Hindlimb muscle (tissue), 1 donor: ENCODE measurements at regions not wholly inside any gene's neighbourhood (a gene's known extent, or its start where the extent isn't known, plus 50 kb on each side); places are given as distances from the start of the nearest gene placed in this dataset.
"Not testable (repeated sequence)": the region's sequence is repeated elsewhere in the genome, so short reads cannot be mapped to it uniquely, and the experiment has no call there.

Source experiments
- DNase-seq: peaks from one replicate; pipeline ENCODE4 v3.0.0-alpha.2; 2013

DNA sequence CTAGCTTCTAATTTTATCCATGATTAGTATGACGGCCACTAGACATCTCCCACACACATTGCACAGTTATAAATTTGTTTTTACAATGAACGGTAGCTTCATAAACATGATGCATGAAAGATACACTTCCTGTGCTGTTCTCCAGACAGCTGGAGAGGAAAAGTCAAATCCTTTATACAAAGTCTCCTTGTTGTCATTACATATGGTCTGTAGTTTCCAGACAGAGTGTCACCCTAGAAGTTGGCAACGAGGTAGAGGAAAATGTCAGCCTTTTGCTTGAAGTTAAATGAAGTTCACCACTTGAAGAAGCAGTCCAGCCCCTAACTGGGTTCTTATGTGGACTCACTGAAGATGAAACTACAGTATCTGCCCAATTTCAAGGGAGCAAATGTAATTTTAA, 253.0 kb upstream of the P2RY1 start:
- DNase-seq, result no peak

- peak; percentile 34 for DNase-seq
Observed at GRCh38 chr3:152583963-152584362, 251.0 kb upstream of the P2RY1 start.

- DNase-seq, result no peak
Observed at GRCh38 chr3:152586974-152587373, 248.0 kb upstream of the P2RY1 start.

DNA sequence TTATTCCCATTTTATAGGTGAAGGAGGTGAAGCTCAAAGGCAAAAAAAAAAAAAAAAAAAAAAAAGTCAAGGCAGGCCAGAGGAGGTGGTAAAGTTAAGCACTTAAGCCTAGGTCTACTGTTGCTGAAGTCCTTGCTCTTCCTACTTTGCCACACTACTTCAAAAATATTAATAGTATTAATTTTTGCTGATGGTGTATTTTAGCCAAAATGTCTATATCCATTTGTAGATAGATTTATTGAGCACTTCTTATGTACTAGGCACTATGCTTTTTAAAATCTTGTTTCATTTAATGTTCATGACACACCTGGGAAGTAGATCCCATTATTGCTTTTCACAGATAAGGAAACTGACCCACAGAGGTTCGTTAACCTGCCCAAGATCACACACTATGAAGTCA, 247.1 kb upstream of the P2RY1 start:
- DNase-seq, result no peak

DNA sequence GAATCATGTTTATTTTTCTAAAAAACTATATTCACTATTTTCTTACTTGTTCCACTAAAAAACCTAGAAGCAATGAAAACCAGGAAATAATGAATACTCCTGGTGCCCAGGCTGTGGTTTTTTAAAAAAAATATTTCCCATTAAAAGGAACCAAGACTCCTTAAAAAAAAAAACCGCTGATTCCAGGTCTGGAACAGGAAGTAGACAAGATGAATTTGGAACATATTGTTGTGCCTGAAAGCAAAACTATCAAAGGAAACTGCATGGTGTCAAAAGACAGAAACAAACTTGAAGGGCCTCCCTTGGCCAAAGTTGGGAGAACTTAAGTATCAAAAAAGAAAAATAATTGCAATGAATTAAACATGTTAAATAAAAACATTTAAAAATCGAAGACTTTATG, 245.3 kb upstream of the P2RY1 start:
- DNase-seq, result no peak

DNA sequence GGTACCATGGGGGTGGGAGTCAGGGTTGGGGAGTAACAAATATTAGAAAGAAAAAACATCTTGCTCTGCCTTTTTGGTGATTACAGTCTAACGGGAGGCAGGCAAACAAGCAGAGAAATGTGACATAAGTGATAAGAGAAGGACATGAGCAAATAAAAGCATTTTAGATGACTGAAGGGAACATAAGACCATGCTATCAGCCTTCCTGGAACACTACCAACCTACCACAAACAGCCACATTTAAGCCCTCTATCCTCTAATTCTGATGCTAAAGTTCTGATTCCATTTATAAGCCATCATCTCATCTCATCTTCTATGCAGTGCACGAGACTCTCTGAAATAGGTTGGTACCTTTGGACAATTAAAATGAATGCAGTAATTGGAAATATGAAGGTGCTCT, 243.4 kb upstream of the P2RY1 start:
- no peak for DNase-seq

GRCh38 chr3:152593242-152593641, 241.7 kb upstream of the P2RY1 start:
- DNase-seq, result no peak

- peak; percentile 32 for DNase-seq
Observed at GRCh38 chr3:152595975-152596821, 238.7 kb upstream of the P2RY1 start.

DNA sequence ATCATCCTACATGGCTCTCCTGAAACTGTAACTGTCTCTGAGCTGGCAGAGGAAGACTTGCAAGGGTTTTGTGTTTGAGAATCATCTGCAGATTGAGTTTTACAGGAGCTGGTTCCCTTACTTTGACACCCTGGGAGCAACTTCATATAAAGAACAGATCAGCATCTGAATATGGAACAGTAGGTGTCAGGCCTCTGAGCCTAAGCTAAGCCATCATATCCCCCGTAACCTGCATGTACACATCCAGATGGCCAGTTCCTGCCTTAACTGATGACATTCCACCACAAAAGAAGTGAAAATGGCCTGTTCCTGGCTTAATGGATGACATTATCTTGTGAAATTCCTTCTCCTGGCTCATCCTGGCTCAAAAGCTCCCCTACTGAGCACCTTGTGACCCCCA, 238.1 kb upstream of the P2RY1 start:
- not testable (repeated sequence) for DNase-seq

GRCh38 chr3:152606146-152606545, 228.8 kb upstream of the P2RY1 start:
- DNase-seq, result no peak

- no peak for DNase-seq
Observed at GRCh38 chr3:152607179-152607578, 227.8 kb upstream of the P2RY1 start.

DNA sequence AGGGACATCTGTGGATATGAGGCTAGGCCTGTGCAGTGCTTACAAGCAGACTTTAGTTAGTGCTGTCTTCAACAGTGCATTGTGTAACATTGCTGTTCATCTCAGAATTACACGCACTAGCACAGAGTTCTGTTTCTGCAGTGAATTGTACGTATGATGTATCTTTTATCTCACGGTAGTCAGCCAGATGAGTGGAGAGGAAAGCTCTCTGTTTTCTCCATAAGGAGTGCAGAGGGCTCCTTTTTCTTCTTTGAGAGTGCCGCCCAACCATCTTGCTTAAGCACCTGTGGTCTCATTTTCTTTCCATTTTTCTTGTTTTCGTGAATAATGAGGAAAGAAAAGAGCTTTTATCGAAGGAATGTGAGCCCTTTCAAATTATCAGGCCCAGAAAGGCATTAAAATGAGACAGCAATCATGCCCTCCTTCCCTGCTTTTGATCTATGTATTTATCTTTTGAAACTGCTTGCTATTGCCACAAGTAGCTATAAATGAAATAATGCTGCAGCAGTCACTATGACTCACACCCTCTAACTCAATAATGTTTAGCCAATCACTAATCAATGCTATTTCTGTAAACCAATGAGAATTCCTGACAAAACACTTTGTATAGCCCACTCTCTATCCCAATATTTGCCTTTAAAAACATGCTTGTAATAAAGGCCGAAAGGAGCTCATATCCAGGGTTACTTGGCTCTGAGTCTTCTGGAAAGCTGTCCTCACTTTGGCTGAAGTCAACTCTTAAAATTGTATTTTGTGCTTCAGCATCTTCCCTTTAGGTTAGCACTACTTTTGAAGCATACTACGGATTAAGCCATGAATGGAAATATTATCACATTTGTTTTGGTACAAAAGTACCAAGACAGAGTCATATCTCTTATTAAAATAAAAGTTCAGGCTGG, 226.0 kb upstream of the P2RY1 start:
- DNase-seq, result peak; percentile 36

- DNase-seq, result no peak
Observed at GRCh38 chr3:152609891-152610290, 225.0 kb upstream of the P2RY1 start.

DNA sequence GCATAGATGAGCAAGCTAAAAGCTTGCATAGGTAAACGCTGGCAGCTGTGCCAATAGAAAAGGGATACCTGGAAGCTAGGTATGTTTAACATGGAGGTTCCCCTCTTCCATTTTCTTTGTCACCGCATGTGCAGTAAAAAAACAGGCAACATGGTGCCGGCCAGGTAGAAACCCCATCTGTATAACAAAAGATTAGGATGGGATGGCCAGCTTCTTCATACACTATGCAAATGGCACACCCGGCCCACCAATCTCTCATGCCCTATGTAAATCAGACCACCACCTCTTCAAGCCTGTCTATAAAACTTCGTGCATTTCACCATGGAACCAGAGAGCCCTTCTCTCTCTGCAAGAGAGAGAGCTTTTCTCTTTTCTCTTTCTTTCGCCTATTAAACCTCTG, 224.3 kb upstream of the P2RY1 start:
- DNase-seq, result no peak

GRCh38 chr3:152611905-152612304, 223.0 kb upstream of the P2RY1 start:
- DNase-seq, result peak; percentile 29

- DNase-seq, result no peak
Observed at GRCh38 chr3:152613851-152614250, 221.1 kb upstream of the P2RY1 start.

DNA sequence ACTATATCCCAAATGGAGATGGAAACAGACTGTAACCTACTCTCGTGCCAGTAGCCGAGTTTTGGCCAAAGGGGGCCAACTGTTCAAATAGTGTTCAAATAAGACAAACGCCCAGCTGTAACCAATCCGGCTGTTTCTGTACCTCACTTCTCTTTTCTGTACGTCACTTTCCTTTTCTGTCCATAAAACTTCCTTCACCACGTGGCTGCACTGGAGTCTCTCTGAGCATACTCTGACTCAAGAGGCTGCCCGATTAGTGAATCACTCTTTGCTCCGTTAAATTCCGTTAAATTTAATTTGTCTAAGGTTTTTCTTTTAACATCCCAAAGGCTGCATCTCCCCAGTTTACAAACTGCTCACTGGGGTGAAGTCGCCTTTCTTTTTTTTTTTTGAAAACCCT, 219.2 kb upstream of the P2RY1 start:
- no peak for DNase-seq

GRCh38 chr3:152617609-152618008, 217.3 kb upstream of the P2RY1 start:
- DNase-seq, result no peak

DNA sequence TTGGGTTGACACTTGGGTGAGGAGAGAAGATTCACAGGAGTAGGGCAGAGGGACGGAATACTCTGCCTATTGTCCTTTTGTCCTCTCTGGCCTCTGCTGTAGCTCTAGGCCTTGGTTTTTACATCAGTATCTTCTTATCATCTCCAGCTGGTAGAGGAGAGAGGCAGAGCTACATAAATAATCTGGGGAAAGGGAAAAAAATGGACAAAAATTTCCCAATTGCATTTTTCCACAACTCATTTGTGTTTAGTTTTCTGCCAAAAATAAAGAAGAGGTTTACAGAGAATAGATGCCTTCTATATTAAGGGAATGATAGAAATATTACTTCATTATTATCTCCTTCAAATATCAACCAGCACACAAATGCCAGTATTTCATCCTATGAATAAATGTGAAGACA, 216.4 kb upstream of the P2RY1 start:
- DNase-seq, result no peak

DNA sequence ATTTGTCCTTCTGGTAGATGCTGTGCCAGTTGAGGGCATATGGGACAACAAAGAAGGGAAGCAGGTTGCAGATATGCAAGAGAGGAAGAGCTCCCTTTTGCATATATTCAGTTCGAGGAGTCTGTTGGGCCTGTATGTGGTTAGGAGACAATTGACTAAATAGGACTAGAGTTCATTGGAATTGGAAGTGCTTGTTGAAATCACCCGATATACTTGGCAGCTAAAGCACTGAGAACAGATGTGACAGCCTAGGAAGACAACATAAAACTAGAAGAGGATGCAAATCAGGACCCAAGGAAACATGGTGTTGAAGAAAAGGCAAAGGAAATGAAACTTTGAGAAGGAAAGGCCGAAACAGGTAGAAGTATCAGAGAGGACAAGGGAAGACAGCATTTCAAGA, 215.2 kb upstream of the P2RY1 start:
- DNase-seq, result no peak

- DNase-seq, result no peak
Observed at GRCh38 chr3:152620395-152620794, 214.5 kb upstream of the P2RY1 start.

DNA sequence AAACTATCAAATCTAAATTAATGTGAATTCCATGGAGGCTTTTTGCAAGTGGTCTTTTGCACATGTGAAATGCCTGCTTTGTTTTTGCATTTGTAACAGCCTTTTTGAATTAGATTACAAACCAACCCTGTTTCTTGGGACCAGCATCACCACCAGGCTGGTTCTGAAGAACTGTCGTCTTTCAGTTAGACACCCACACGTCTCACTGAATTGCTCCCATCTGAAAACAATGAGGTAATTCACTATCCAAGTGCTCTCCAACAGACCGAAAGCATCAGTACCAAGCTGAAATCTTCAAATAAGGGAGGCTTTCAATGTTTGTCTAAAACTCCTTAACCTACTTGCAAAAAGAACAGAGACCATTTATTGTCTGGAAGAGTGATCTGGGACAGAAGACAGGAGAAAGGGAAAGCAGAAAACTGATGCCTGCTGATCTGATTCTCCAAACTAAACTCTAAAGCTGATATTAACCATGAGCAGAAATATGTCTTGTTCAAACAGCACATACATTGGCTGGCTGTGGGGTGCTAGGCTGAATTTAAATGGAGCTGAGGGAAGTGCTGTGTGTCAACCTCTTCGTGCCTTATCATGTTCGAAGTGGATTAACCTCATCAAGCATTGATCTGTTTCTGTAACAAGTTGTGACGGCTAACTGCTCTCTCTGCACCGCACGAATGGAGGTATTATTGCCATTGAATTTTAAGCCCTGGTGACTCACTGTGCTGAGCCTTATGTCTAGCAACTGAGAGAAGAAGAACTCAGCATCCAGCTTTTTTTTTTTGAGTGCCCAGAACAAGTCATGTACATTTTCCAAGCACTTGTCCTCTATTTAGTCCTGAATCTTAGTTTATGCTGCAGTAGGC, 213.7 kb upstream of the P2RY1 start:
- no peak for DNase-seq
